HepG2 (cell line): ENCODE measurements at regions not wholly inside any gene's neighbourhood (a gene's known extent, or its start where the extent isn't known, plus 50 kb on each side); places are given as distances from the start of the nearest gene placed in this dataset.

Experiments
- ATAC-seq: fragments of 200-7000 bp; cut with Tn5 transposase; 3 replicates; pipeline ENCODE4 v1.9.1; 2020; ENCODE audit warnings: mild to moderate bottlenecking, moderate library complexity
- BruUV-seq: library from RNA; stranded (reverse); fragments of 400-500 nt; replicated peaks from 2 replicates; lab custom pipeline; 2021; lab: Mats Ljungman, UMichigan
- CTCF ChIA-PET: fragments of 300-600 bp; formaldehyde crosslinking; extraction: SDS; loops from one replicate; lab custom pipeline; 2021; ENCODE audit warnings: low total read pairs, inconsistent platforms, low intra/inter-chr PET ratio; lab: Yijun Ruan, JAX
- POLR2A ChIA-PET: fragments of 350-600 bp; sonication (Branson Sonifier 250); formaldehyde crosslinking; loops from one replicate; lab custom pipeline; 2020; ENCODE audit warnings: antibody characterized with exemption, inconsistent platforms; lab: Yijun Ruan, JAX
- DNase-seq: peaks from one replicate; pipeline ENCODE4 v3.0.0-alpha.2; 2015; ENCODE audit warnings: low spot score
- FAIRE-seq: peaks from 3 replicates; lab custom pipeline; 2011; peaks lifted over from hg19 to GRCh38; lab: Jason Lieb, UNC
- H2AFZ ChIP-seq: one replicate; pipeline ENCODE4 v1.6.1; 2011; ENCODE audit warnings: low read length, inconsistent platforms
- H3K27ac ChIP-seq: fragments of 300-600 bp; 3 replicates; pipeline ENCODE4 v1.8.0; 2011; ENCODE audit warnings: mixed run types, mild to moderate bottlenecking, mixed read lengths, low read length, inconsistent platforms; ENCODE audit not compliant: insufficient read depth; ENCODE audit errors: extremely low read length
- H3K27me3 ChIP-seq, 2 experiments: fragments of 200-600 bp in 1 of 2; 2 replicates in 1 of 2; 3 replicates in 1 of 2; pipeline versions ENCODE4 v1.6.0 to v1.8.0; 2011; ENCODE audit warnings: low read length in 2 of 2, mild to moderate bottlenecking in 2 of 2, moderate library complexity in 2 of 2, inconsistent platforms in 1 of 2; ENCODE audit not compliant: insufficient read depth in 2 of 2, control insufficient read depth in 1 of 2
- H3K36me3 ChIP-seq, 2 experiments: fragments of 200-600 bp in 1 of 2; replicated peaks in 1 of 2; 2 replicates in 1 of 2; 3 replicates in 1 of 2; pipeline versions ENCODE4 v1.5.1 to v1.8.0; 2011; ENCODE audit warnings: low read length in 2 of 2, inconsistent platforms in 1 of 2; ENCODE audit not compliant: insufficient read depth in 2 of 2, control insufficient read depth in 1 of 2
- H3K4me1 ChIP-seq: 2 replicates; pipeline ENCODE4 v1.5.1; 2012; ENCODE audit warnings: low read length, inconsistent platforms; ENCODE audit not compliant: insufficient read depth
- H3K4me2 ChIP-seq: 2 replicates; pipeline ENCODE4 v1.6.0; 2011; ENCODE audit warnings: low read depth, low read length, inconsistent platforms
- H3K4me3 ChIP-seq, 3 experiments: fragments of 200-600 bp in 1 of 3; sonication (generic), shearing (Covaris generic) in 1 of 3; replicated peaks in 1 of 3; 2 replicates each; pipeline ENCODE4 v1.5.1; 2011 to 2016; ENCODE audit warnings: low read length in 3 of 3, inconsistent platforms in 2 of 3, low read depth in 2 of 3, mild to moderate bottlenecking in 2 of 3, control low read depth in 1 of 3, mixed read lengths in 1 of 3; ENCODE audit not compliant: insufficient read depth in 1 of 3
- H3K79me2 ChIP-seq: one replicate; pipeline ENCODE4 v1.6.1; 2011; ENCODE audit warnings: low read length, inconsistent platforms; ENCODE audit not compliant: insufficient read depth
- H3K9ac ChIP-seq: 2 replicates; pipeline ENCODE4 v1.6.0; 2011; ENCODE audit warnings: mild to moderate bottlenecking, low read depth, low read length, inconsistent platforms; ENCODE audit not compliant: insufficient read depth
- H3K9me3 ChIP-seq: 2 replicates; pipeline ENCODE4 v1.5.1; 2012; ENCODE audit warnings: mild to moderate bottlenecking, low read length
- H4K20me1 ChIP-seq: 2 replicates; pipeline ENCODE4 v1.6.0; 2011; ENCODE audit warnings: inconsistent platforms, mild to moderate bottlenecking, low read length, moderate library complexity; ENCODE audit not compliant: insufficient read depth
- AGO2 ChIP-seq: fragments of 200-400 bp; formaldehyde crosslinking; optimal IDR thresholded peaks from 2 replicates; pipeline ENCODE3; 2017; ENCODE audit warnings: mild to moderate bottlenecking, low read depth, low read length, moderate library complexity
- CBFB ChIP-seq: sonication (generic); formaldehyde crosslinking; IDR thresholded peaks from 2 replicates; pipeline ENCODE4 v1.4.0; 2020; ENCODE audit warnings: missing genetic modification reagents
- FOSL2 ChIP-seq: sonication (generic); formaldehyde crosslinking; IDR thresholded peaks from 2 replicates; pipeline ENCODE4 v1.4.0; 2020; ENCODE audit warnings: missing genetic modification reagents
- FOXC1 ChIP-seq: sonication (generic); formaldehyde crosslinking; IDR thresholded peaks from 2 replicates; pipeline ENCODE4 v1.8.0; 2022; ENCODE audit warnings: mild to moderate bottlenecking, missing genetic modification reagents, borderline replicate concordance
- GABPB1 ChIP-seq: IDR thresholded peaks from 2 replicates; pipeline ENCODE4 v1.6.1; 2016; ENCODE audit warnings: mild to moderate bottlenecking, missing genetic modification reagents, moderate library complexity, missing compliant biosample characterization
- GFI1 ChIP-seq: sonication (generic); formaldehyde crosslinking; IDR thresholded peaks from 2 replicates; pipeline ENCODE4 v1.5.0; 2020; ENCODE audit warnings: missing genetic modification reagents, mild to moderate bottlenecking, borderline replicate concordance
- HDAC6 ChIP-seq: fragments of 200-600 bp; sonication (generic); IDR thresholded peaks from 2 replicates; pipeline ENCODE4 v1.7.0; 2017; ENCODE audit warnings: mild to moderate bottlenecking, antibody characterized with exemption, low read length, low read depth
- JDP2 ChIP-seq: sonication (generic); formaldehyde crosslinking; IDR thresholded peaks from 2 replicates; pipeline ENCODE4 v1.8.1; 2022; ENCODE audit warnings: missing genetic modification reagents, borderline replicate concordance
- KDM3A ChIP-seq: IDR thresholded peaks from 2 replicates; pipeline ENCODE4 v1.6.1; 2018; ENCODE audit warnings: low read depth, missing compliant biosample characterization
- LBX2 ChIP-seq: sonication (generic); formaldehyde crosslinking; IDR thresholded peaks from 2 replicates; pipeline ENCODE4 v1.5.0; 2020; ENCODE audit warnings: missing genetic modification reagents, mild to moderate bottlenecking, borderline replicate concordance
- NRL ChIP-seq: sonication (generic); formaldehyde crosslinking; IDR thresholded peaks from 2 replicates; pipeline ENCODE4 v1.5.0; 2020; ENCODE audit warnings: missing genetic modification reagents, mild to moderate bottlenecking, moderate library complexity, borderline replicate concordance
- STAG1 ChIP-seq: sonication (generic); formaldehyde crosslinking; IDR thresholded peaks from 2 replicates; pipeline ENCODE4 v1.4.0; 2020; ENCODE audit warnings: missing genetic modification reagents
- ZBTB8A ChIP-seq: sonication (generic); formaldehyde crosslinking; IDR thresholded peaks from 2 replicates; pipeline ENCODE4 v1.4.0; 2020; ENCODE audit warnings: mild to moderate bottlenecking, low read depth, missing genetic modification reagents, borderline replicate concordance
- ZNF431 ChIP-seq: sonication (generic); formaldehyde crosslinking; IDR thresholded peaks from 2 replicates; pipeline ENCODE4 v1.9.0; 2022; ENCODE audit warnings: missing genetic modification reagents, low read depth, mild to moderate bottlenecking, borderline replicate concordance
- ZNF510 ChIP-seq: sonication (generic); formaldehyde crosslinking; IDR thresholded peaks from 2 replicates; pipeline ENCODE4 v1.4.0; 2020; ENCODE audit warnings: low read depth, mild to moderate bottlenecking, missing genetic modification reagents
- ZNF530 ChIP-seq: sonication (generic); formaldehyde crosslinking; IDR thresholded peaks from 2 replicates; pipeline ENCODE4 v1.5.0; 2020; ENCODE audit warnings: low read depth, mild to moderate bottlenecking, missing genetic modification reagents
- ZNF878 ChIP-seq: sonication (generic); formaldehyde crosslinking; IDR thresholded peaks from 2 replicates; pipeline ENCODE4 v1.8.1; 2023; ENCODE audit warnings: mild to moderate bottlenecking, missing genetic modification reagents, moderate library complexity
- WGBS: methylation state at CpG from one replicate; pipeline ENCODE4 v1.1.6; 2017; ENCODE audit warnings: low lambda C conversion rate; 5-methylcytosine and 5-hydroxymethylcytosine counted together
- in situ Hi-C: cut with HindIII; loops from 2 replicates; pipeline ENCODE4 v1.10.0; 2017; ENCODE audit warnings: low pct_unique_long_range_greater_than_20kb; ENCODE audit not compliant: extremely low pct_ligation_motif_present
- intact Hi-C: fragments of 100-400 bp; cut with micrococcal nuclease; formaldehyde crosslinking; loops from one replicate; pipeline ENCODE4 v1.10.0; 2022; ENCODE audit not compliant: unreplicated experiment
- TF ChIP-seq, protein P1 (sequence below): sonication (generic); formaldehyde crosslinking; conservative IDR thresholded peaks from 2 replicates; pipeline ENCODE4 v1.8.0; 2022; ENCODE audit warnings: missing genetic modification reagents

DNA sequence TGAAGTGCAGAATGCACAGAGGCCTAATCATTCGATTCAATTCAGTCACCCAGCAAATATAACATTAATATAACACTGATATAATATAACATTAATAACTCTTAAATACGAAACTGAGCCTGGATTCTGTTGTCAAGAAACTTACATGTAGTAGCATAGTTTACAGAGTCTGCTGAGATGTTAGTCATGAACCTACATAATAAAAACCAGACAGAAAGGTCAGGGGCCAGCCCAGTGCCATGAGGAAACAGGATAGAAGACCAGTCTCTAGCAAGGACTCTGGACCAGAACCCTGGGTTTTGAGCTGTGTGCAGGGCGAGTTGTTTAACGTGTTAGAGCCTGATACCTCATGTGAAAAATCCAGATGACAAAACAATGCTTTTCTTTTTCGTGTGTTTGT, 234.7 kb downstream of the NR2F1-AS1 start:
- in situ Hi-C loops = no loop called here
- intact Hi-C loops = no loop called here
- TF ChIP-seq FOSL2 (no peak), ZNF431 (CRISPR knock-in tag) (no peak), CBFB (CRISPR knock-in tag) (no peak), AGO2 (no peak), KDM3A (no peak), ZNF878 (CRISPR knock-in tag) (no peak), LBX2 (no peak), GABPB1 (CRISPR knock-in tag) (no peak), JDP2 (CRISPR knock-in tag) (no peak), NRL (CRISPR knock-in tag) (no peak), STAG1 (CRISPR knock-in tag) (no peak), FOXC1 (no peak), ZBTB8A (CRISPR knock-in tag) (no peak), ZNF530 (CRISPR knock-in tag) (no peak), ZNF510 (CRISPR knock-in tag) (no peak), GFI1 (CRISPR knock-in tag) (no peak), HDAC6 (no peak)
- TF ChIP-seq, protein P1, sequence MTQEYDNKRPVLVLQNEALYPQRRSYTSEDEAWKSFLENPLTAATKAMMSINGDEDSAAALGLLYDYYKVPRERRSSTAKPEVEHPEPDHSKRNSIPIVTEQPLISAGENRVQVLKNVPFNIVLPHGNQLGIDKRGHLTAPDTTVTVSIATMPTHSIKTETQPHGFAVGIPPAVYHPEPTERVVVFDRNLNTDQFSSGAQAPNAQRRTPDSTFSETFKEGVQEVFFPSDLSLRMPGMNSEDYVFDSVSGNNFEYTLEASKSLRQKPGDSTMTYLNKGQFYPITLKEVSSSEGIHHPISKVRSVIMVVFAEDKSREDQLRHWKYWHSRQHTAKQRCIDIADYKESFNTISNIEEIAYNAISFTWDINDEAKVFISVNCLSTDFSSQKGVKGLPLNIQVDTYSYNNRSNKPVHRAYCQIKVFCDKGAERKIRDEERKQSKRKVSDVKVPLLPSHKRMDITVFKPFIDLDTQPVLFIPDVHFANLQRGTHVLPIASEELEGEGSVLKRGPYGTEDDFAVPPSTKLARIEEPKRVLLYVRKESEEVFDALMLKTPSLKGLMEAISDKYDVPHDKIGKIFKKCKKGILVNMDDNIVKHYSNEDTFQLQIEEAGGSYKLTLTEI (CRISPR knock-in tag) = no peak
- FAIRE-seq (no peak), ATAC-seq (no peak), DNase-seq (no peak)
- Histone ChIP-seq H3K9ac (no peak overlapping the region), H3K27me3 (peaks cover 1 to 18% of the 10 kb centered on the region in 2 experiments; a peak in 3 of 5 replicates), H3K4me1 (peaks cover 14% of the 10 kb centered on the region), H3K36me3 (no peaks in the 10 kb centered on the region), H3K27ac (no peak overlapping the region), H3K79me2 (no peaks in the 10 kb centered on the region), H4K20me1 (no peaks in the 10 kb centered on the region), H3K4me2 (no peak overlapping the region), H3K9me3 (no peaks in the 10 kb centered on the region), H3K4me3 (no peak overlapping the region), H2AFZ (no peak overlapping the region)
- no TSS peak for BruUV-seq
- POLR2A ChIA-PET = no interaction called here
- WGBS = 25% methylated on average over 5 of the region's 5 CpGs
- CTCF ChIA-PET = no interaction called here
